HPDE6-E6E7 (cell line): ENCODE measurements at regions not wholly inside any gene's neighbourhood (a gene's known extent, or its start where the extent isn't known, plus 50 kb on each side); places are given as distances from the start of the nearest gene placed in this dataset.
"Not testable (repeated sequence)": the region's sequence is repeated elsewhere in the genome, so short reads cannot be mapped to it uniquely, and the experiment has no call there.

Source experiments
- DNase-seq: peaks from one replicate; pipeline ENCODE4 v3.0.0; 2011; ENCODE audit warnings: missing footprints; ENCODE audit errors: extremely low spot score

DNA sequence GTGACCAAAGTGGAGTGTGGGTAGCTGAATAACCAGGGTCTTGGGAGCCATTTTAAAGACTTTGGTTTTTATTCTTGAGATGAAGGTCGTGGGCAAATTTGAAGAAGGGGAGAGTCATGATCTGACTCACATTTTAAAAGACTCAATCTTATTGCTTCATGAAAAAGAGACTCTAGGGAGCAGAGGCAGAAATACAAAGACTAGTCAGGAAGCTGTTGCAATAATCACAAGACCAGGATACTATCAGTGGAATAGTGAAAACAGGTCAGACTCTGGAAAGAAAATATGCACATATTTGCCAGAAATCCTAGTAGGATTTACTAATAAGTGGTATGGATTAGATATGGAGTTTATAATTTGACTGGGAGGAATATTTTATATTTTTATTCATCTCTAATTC, 448.4 kb downstream of the RAPGEF2 start:
- no peak for DNase-seq

DNA sequence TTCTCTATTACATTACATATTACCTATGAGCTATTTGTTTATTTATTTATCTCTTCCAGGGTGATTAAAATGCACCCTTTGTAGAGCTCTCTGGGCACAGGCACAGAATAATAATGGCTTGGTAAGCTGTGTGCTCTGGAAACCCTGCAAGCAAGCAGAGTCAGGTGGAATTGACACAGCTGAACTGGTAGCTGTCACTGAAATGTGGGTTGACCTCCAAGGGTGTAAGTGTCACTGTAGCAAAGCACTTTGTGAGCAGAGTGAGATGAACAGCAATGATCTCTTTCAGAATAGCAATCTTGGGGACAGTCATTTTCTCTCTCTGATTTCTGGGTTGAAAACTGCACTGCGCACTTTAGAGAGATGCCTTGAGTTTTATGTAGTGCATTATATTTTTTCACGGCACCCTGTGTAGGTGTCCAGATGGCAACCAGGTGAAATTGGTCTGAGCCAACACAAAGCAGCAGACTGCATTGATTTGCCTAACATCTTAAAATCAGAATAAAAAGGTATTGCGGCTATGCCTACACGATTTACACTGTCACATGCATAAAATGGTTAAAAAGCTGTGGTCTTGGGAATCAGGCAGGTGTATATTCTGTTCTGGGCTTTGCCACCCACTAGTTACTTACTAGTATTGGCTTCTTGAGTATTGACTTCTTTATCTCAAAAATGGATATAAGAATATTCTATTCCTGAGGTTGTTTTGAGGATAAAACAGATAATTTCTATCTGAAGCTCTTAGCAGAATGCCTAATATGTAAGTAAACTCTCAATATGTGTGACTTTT, 450.3 kb downstream of the RAPGEF2 start:
- no peak for DNase-seq

DNA sequence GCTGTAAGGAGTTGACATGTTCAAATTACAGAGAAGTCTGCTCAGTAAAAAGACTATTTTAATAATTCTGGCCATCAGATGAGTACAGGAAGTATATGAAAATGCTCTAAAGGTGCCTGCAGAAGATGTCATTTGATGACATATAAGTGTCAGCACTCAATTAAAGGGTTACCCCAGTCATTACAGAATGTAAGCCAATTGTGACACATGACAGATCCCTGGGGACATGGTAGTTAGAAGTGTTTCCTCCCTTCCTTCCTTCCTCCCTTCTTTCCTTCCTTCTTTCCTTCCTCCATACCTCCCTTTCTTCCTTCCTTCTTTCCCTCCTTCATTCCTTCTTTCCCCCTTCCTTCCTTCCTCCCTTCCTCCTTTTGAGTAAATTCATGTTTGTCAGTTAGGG, 453.0 kb downstream of the RAPGEF2 start:
- no peak for DNase-seq

DNA sequence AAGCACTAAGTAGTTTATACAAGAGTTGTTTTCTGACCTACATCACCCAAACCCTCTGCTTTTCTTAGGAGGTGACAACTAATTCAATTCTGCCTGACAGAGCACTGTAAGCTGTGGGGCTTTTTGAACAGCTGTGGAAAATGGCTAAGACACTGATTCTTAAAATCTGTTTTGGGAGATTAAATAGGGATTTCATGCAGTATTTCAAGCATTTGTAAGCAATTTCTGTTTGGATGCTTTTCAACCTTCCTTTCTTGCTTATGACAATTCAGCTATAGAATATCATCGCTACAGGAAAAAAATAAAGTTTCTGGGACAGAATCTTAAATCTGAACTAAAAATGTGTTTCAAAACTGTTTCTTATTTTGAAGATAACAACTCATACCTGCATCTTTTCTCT, 459.5 kb downstream of the RAPGEF2 start:
- DNase-seq = no peak

DNA sequence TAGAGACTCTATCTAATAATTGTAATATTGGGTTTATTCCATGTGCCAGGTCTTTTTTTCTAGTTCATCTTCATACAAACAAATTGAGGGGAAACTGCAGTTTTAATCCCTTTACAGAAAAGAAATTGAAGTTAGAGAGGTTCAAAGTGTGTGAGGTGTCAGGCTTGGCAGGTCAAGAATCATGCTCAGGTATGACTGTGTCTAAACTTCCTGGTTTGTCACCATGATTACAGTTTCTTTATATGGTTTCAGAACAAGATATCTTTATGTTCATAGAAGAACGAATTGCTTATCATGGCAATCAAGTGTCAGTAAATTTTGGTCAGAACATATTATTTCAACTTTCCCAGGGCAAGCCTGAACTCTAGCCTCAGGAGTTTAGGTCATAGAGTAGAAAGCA, 460.4 kb downstream of the RAPGEF2 start:
- no peak for DNase-seq

DNA sequence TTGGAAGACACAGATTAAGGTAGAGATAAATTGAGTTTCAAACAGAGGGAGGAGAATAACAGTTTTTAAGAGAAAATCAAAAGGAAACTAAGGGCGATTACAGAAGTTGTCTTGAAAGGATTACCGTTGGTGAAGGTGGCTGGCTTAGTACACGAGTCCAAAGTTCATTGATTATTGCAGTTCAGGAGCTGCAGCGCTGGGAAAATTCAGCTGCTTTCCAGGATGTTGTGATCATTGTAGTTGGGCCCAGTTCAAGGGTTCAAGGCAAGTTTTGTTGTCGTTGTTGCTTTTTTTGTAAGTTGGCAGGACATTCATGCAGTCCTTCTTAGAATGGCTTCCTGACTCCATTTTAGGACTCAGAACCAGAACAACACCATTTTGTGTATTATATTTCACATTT, 461.7 kb downstream of the RAPGEF2 start:
- no peak for DNase-seq

DNA sequence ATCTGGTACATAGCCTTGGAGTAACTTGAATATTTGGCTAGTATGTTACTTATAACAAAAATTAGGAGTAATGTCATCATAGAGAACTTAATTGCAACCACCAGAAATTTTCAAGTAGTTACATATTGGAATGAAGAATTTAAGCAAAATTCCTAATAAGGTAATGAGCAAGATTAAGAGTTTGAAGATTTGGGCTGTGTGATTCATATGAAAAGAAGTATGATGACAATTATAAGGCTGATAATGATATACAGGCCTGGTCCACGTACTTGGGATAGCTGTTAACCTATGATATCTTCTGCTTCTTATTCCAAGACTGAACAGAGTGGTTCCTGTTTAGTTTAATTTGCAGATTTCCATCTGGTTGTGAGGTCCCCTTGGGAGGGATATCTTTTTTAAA, 463.9 kb downstream of the RAPGEF2 start:
- DNase-seq = no peak

DNA sequence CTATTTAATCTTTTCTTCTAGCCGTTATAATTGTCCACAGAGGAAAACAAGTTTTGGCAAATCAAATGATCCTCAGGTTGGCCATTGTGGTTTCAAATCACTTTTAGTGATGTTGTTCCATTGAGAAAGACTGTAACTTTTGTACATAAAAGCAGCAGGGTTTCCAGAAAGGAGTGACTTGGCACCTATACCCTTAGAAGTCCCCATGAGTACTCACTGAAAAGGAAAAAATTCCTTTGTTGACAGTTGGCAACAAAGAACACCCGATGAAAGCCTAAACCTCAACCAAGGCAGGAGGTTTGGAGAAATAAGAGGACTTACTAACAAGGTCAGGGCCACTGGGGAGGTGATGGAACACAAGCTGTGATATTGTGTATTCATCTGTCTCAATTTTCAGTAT, 474.4 kb downstream of the RAPGEF2 start:
- DNase-seq = no peak

DNA sequence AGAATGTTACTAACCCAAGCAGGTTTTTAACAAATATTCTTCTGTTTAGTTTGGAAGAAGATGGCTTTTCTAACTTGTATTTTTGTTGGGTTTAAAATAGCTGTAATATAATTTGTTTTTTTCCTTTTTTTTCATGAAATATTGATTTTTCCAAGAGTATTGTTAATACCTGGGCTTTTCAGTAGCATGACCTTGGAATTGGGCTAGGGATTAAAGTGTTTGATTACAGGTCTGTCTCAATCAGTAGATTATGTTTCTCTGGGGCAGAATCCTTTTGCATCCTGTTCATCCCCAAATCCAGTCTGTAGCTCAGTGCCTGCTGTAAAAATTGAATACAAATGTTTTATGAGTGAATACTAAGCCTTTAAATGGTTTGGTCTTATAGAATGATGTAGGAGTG, 479.8 kb downstream of the RAPGEF2 start:
- no peak for DNase-seq

DNA sequence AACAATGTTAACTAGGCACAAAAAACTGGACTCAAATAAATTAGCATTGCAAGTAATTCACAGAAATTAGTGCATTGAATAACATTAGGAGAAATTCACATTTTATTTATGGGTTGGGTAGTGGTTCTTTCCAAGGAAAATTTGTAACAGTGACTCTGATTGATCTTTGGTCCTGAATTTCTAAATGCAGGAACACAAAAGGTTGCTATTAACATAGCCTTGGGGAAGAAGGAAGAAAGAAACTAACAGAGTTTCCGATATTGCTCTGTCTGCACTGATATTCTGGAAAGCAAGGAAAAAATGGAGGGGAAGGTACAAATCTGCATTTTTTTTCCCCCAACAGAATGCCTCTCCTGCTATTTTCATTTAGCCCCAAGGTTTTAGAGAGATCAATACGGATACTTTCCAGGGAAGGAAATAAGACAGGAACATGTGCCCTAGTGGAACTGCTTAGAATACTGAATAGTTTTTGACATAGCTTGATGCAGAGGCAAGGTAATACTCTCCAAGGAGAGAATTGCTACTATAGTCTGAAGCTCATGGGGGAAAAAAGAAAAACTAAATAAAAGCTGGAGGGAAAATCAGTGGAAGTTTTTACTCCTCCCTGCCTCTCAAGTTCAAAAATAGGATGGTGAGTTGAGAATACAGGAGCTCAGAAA, 490.1 kb downstream of the RAPGEF2 start:
- no peak for DNase-seq

DNA sequence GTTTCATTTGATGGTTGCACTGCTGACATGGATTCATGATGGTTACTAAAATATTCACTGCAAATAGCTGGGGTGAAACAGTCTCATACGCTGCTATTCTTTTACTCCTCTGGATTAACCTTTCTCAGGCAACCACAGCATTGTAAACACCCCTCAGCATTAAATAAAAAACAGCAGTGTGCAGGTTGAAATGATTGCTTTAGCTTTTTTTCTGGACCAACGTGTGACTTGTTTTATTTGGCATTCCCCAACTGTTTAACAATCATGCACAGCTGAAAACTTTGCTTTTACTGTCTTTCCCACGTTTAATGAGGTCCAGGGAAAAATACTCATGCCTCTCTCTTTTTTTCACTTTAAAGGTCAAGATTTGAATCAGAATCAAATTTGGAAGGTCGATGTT, 490.8 kb downstream of the RAPGEF2 start:
- no peak for DNase-seq

DNA sequence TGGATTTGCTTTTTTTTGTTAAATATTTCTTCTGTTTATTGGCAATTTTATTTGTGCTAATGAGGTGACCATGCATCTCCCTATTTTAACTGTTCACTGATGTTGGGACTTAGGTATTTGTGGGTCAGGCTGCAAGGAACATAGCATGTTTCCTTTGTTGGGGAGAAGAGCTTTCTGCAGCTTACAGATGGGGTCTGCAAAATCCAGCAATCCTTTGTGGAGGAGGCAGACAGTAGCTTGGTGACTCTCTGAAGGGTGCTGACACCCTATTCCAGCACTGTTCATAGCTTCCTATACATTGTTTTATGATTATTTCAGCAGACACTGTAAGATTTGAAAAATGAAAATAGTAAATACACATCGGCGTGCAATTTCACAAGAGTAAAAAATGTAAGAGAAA, 491.7 kb downstream of the RAPGEF2 start:
- DNase-seq = no peak

DNA sequence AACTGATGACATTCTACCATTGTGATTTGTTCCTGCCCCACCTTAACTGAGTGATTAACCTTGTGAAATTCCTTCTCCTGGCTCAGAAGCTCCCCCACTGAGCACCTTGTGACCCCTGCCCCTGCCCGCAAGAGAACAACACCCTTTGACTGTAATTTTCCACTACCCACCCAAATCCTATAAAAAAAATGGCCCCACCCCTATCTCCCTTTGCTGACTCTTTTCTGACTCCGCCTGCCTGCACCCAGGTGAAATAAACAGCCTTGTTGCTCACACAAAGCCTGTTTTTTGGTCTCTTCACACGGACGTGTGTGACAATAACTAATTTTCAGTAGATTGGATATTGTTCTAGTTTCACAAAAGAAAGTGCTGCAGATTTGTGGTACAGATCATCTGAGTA, 492.2 kb downstream of the RAPGEF2 start:
- DNase-seq = not testable (repeated sequence)

DNA sequence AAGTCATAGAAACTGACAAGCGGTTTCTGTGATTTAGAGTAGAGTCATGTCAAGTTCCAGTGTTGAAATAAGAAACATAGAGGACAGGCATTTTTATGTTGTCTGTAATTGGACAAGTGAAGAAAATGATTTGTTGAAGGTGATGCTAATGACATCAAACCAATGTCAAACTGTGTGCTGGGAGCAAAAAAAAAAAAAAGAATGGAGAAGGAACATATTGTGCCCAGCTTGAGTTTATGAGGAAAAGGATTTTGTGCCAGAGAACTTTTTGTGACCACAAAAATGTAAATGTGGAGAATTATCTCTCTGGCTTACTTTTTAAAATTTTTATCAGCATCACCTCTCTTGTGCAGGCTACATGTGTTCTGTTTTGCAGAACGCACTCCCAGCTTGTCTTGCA, 495.7 kb downstream of the RAPGEF2 start:
- no peak for DNase-seq

DNA sequence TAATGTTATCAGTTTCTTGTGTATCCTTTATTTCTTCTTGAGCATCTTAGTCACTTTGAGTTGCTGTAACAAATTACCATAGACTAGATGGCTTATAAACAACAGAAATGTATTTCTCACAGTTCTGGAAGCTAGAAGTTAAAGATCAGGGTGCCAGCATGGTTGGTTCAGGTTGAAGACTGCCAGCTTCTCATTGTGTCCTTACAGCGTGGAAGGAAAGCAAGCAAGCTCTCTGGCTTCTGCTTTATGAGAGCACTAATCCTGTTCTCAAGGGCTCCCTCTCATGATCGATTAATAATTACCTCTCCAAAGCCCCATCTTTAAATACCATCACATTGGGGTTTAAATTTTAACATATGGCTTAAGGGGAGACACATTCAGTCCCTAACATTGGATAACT, 497.2 kb downstream of the RAPGEF2 start:
- DNase-seq = no peak

DNA sequence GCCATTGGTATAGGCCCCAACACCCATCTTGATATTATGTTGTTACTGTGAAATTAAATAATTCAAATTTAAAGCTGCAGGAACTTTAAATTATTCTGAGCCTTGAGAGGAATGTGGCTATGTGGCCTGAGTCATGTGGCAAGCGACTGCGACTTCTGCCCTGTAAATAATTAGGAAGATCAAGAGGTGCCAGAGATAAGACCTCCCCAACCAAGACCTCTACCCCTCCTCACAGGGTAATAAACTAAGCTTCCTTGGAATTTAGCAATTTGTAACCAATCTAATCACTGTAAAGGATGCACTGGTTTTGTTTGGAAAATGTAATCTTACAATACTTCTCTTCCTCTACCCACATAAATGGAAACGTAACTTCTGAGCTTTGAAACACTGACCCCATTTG, 501.9 kb downstream of the RAPGEF2 start:
- DNase-seq = no peak

DNA sequence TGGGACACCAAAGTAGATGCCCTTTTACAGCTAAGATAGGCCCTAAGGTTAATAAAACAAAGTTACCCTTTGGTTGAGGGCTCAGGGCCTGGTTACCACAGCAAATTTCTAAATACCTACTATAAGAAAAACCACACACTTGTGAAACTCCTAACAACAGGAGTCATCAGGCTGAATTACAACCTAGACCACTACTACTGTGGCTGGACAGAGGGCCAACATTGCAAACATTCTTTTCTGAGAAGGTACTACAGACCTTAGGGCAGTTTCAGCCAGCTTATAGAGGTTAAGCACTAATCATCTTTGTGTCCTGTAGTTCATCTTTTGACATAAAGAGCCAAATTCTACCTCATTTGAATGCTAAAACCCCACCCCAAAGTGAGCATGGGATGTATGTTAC, 504.0 kb downstream of the RAPGEF2 start:
- DNase-seq = no peak

DNA sequence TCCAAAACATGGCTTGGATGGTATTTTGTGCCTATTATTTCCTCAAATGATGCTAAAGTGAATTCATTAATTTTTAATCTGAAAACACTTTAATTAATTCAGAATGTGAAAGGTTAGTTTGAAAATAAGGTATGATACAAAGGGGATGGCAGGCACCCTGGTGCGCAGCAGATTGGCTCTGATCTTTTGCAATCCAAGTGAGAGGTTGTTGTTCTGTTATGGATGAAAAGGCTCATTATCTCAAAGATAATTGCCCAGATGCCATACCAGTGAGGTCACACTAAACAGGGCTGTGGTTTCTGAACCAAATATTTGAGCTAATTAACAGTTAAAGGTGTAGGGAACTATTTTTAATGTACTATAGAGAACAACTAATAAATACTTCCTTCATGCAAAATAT, 504.9 kb downstream of the RAPGEF2 start:
- no peak for DNase-seq

DNA sequence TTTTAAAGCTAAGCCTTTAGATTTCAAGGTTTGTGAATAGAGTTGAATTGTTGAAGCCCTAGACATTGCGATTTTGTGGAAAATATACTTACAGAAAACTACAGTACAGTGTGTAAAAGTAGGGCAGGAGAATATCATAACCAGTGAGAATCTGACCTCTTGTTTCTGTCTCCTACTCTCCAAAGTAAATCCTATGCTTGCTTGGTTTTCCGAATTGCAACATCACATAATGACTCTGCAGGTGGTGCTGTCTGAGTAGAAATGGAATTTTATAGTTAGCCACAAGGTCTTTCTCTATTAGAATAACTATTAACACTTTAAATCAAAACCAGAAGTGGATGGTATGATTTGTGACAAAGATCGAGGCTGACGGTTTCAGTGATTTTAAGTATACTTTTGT, 505.6 kb downstream of the RAPGEF2 start:
- DNase-seq = no peak

DNA sequence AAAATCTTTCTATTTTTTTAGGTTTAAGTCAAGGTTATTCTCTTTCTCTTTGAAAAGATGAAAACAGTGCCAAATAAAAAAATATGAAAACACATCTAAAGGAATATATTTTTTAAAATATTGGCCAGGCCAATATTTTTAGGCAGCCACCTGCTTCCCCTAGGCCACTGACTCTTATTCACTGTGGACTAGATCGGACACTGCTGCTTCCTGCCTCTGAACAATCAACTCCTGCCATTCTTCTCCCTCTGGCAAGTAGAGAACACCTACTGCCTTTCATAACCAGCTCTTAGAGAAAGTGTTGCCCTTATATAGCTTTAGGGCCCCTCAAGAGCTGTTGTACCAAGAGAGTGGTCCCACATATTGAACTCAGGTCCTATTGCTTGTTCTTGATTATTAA, 529.2 kb downstream of the RAPGEF2 start:
- no peak for DNase-seq

DNA sequence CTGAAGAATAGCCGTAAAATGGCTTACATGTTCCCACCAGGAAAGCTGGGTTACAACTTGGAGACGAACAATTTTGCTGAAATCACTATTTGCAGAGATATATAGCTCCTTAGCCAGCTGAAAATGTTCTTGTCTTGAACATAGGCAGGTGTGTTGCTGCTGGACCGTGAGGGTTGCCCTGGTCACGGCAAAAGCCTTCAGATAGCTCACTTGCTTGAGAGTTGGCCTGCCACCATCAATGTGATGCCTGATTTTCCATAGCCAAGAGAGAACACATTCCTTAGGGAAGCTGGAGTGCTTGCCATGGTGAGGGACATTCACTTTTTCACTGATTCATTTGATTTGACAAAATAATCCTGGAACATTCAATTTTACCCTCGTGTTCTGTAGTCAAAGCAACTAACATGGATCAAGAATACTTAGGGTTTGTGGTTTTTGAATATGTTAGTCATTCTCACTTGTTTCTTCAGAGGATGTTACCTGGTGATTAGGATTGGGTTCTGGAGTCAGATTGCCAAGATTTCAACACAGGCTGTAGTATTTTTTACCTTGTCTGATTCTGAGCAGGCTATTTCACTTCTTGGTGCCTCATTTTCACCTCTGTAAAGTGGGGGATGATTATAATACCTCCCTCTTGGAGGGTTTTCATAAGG, 536.9 kb downstream of the RAPGEF2 start:
- peak; percentile 4 for DNase-seq

DNA sequence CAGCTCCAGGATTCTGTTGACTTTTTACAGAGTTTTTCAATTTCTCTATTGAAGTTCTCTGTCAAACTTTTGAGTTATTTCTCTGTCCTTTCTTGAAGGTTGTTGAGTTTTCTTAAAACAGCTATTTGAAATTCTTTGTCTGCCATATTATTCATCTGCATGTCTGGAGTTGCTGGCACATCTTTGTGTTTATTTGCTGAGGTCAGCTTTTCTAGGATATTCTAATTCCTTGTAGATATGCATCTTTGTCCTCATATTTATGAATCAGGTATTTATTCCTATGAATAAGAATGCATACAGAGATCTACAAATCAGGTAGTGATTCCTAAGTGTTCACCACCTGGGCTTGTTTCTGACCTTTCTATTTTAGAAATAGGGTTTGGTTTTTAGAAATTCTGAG, 546.4 kb downstream of the RAPGEF2 start:
- DNase-seq = no peak

DNA sequence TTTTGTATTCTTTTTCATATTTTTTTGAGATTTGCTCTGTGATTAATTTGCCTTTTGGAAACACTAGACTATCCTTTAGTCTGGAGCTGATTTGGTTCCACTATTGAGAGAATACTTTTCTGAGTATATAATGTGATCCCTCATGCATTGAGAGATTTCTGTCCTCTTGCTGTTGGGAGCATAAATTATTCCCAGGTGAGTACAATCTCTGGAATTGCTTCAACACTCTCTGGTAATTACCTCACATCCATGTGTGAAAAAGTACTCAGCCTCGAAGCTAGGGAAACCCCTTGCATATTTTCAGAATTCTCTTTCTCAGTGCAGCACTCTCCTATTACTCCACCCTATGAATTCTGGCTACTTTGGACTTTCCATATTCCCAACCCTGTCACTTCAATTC, 550.0 kb downstream of the RAPGEF2 start:
- DNase-seq = no peak
